ENCODE measurements at regions not wholly inside any gene's neighbourhood (a gene's known extent, or its start where the extent isn't known, plus 50 kb on each side); places are given as distances from the start of the nearest gene placed in this dataset.
"Not testable (repeated sequence)": the region's sequence is repeated elsewhere in the genome, so short reads cannot be mapped to it uniquely, and the experiment has no call there.

DNA sequence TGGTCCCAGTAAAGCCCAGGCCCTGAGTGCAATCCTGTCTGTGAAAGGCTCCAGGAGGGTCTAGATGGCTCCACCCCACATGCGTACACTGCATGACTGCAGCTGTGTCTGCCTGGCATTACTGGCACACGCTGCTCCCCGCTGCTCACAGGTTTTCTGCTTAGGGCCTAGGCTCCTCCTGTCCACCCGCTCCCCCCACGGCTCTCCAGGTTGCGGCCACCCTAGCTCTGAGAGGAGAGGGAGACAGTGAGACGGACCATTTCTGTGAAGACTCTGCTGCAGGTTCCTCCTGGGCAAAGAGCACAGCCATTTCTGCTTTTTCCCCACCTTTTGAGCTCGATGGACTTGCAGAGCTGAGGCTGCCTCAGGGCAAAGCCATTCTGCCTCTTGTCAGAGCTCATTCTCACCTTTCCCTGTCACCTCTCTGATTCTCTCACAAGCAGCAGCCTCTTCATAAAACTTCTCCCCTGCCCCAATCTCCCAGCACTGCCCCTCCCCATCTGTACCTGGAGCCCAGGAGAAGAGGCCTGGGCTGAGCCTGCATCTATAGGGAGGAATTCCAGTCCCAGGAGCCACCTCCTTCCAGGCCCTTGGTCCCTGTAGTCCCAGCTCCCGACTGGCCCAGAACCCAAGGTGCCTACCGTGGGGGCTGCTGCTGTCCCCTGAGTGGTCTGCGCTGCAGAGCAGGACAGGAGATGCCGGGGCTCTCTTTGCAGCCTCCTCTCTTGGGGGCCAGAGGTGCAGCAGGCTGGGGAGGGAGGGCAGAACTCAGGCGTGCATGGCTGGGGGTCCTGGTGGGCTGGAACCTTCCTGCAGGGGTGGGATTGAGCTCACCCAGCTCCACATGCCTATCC is 433.7 kb upstream of the B3GAT1 start:
- no peak for DNase-seq (ENCODE audit: low read depth)

DNA sequence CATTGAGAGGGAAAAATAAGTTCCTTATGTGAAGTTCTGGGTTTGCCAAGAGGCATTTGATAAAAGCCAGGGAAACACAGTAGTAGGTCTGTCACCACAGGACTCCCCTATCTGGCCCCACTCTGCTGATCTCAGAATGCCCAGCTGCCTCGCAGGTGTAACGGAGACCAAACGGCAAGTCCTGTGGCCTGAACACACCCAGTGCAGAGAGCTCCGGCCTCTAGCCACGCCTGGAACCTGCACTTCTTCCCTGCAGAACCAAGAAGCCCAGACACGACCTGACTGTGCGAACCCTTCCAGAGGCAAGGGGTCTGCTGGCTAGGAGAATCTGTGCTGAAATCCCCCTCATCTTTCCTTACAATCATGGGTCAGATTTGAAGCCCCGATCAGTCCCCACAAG is 432.8 kb upstream of the B3GAT1 start:
- DNase-seq (ENCODE audit: low read depth), result no peak

- no peak for DNase-seq (ENCODE audit: low read depth)
Measured at GRCh38 chr11:134843735-134844134, 431.7 kb upstream of the B3GAT1 start.

- no peak for DNase-seq (ENCODE audit: low read depth)
Measured at GRCh38 chr11:134843020-134843419, 431.0 kb upstream of the B3GAT1 start.

DNA sequence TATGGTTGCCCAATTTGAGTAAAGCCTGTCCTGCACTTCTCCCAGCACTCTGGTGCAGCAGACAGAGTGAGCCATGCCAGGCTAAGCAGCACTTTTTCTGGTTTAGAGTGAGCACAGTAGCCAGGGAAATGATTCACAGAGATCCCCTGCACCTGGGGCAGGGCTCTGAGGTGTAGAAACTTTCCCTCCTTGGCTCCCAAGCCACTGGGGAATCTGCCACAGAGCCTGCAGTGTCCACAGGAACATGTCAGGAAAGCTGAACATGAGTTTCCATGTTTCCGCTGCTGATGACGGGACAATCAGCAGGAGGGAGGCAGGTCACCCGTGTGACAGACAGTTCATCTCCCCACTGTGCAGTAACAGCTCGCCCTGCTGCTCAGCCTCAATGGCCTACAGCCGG is 429.9 kb upstream of the B3GAT1 start:
- no peak for DNase-seq (ENCODE audit: low read depth)

DNA sequence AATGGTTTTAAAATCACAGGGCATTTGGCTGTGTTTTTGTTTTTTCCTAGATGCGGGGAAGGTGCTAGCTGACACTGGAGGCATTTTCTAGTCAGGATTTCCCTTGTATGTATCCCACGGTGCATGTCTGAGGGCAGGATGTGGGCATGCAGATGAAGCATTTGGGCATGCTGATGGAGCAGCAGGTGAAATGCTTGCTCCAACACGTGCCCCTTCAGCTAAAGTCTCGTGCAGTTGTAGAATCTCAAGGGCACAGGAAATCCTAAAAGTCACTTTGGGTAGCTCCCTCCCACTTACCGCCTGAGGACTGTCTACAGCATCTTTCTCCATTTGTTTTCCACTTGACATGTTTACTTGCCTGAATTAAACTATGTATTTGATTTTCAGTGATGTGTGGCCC is 429.4 kb upstream of the B3GAT1 start:
- no peak for DNase-seq (ENCODE audit: low read depth)

- DNase-seq (ENCODE audit: low read depth), result no peak
Measured at GRCh38 chr11:134840945-134841344, 428.9 kb upstream of the B3GAT1 start.

GRCh38 chr11:134840165-134840564 is 428.1 kb upstream of the B3GAT1 start:
- DNase-seq (ENCODE audit: low read depth), result not testable (repeated sequence)

DNA sequence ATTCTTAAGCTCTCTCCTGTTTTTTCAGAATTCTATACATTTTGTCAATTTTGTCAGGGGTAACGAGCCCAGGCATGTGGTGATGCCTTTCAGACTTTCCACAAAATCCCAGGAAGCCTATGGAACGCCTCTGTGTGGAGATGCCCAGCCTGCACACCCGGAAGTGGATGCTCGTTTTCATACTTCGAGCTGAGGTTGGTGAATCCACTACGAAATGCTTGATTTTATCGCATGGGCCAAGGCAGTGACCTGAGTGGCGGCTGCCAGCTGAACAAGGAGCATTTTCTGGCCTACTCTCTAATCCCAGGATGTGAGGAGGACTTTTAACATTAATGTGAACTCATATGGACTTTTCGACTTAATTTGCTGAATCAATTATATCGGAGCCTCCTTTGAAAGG is 426.7 kb upstream of the B3GAT1 start:
- DNase-seq (ENCODE audit: low read depth), result no peak

DNA sequence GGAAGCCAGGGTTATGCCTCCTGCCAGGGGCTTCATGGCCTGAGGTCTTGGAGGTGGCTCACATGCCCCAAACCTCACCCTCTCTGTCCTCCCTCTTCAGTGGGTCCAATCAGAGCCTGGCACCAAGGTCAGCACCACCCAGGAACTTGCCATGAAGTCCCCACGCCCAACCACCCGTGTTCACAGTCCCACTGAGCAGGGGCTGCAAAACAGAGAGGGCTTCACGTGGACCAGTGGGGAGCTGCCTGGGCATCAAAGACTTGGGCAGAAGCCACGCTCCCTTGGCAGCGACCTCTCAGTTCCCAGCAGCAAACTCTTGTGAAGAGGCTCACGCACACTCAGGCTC is 425.8 kb upstream of the B3GAT1 start:
- DNase-seq (ENCODE audit: low read depth), result no peak

- no peak for DNase-seq (ENCODE audit: low read depth)
Measured at GRCh38 chr11:134837166-134837886, 425.3 kb upstream of the B3GAT1 start.

DNA sequence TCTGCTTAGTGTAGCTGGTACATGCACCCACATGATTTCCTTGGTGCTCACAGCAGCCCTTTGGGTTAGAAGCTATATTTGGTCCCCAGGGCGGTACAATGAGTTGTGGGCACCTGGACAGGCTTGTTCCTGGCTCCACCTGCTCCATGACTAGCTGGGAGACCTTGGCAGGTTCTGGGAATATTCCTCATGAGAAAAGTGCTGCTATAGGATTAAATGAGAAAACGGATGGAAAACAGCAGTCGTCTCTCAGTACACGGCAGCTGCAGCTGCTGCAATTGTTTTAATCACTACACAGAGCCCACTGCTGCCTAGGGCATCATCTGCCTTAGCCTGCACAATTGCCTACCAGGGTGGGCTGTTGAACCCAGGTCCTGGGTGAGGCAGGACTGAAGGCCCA is 424.5 kb upstream of the B3GAT1 start:
- no peak for DNase-seq (ENCODE audit: low read depth)

DNA sequence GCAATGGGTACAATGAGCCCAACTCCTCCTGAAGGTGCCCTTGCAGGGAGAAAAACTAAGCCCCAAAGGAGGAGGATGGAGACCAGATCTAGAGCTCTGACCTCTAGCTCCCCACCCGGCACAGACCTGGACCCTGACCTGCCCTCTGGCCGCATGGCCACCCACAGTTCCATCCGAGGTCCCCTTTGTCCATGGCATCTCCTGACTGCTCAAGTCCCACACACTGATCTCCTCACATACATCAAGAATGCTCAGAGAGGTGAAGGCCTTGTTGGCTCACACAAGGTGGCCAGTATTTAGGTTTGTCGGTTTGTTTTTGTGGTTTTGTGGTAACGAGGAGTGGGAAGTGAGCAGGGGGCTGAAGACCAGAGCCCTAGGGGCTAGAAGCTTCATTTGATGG is 423.5 kb upstream of the B3GAT1 start:
- no peak for DNase-seq (ENCODE audit: low read depth)

- DNase-seq (ENCODE audit: low read depth), result no peak
Measured at GRCh38 chr11:134830312-134830711, 418.3 kb upstream of the B3GAT1 start.

- no peak for DNase-seq (ENCODE audit: low read depth)
Measured at GRCh38 chr11:134823970-134824369, 411.9 kb upstream of the B3GAT1 start.

- DNase-seq (ENCODE audit: low read depth), result no peak
Measured at GRCh38 chr11:134822897-134823296, 410.9 kb upstream of the B3GAT1 start.

- DNase-seq (ENCODE audit: low read depth), result no peak
Measured at GRCh38 chr11:134821422-134821821, 409.4 kb upstream of the B3GAT1 start.

- no peak for DNase-seq (ENCODE audit: low read depth)
Measured at GRCh38 chr11:134819041-134819440, 407.0 kb upstream of the B3GAT1 start.

DNA sequence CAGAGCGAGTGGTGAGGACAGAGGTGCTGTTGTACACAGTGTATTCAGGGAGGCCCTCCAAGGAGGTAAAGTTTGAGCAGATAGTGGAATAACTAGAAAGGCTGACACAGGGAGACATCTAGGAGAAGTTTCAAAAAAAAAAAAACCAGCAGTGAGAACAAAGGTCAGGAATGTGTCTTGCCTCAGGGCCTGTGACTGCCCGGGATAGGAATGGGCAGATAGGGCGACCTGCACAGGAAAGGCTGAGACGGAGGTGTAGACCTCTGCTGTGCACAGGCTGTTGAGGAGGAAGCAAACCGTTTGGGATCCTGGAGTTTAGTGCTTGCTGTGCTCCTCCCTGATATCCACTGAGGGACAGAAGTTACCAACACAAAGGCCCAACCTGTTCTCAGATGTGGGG is 406.5 kb upstream of the B3GAT1 start:
- no peak for DNase-seq (ENCODE audit: low read depth)

DNA sequence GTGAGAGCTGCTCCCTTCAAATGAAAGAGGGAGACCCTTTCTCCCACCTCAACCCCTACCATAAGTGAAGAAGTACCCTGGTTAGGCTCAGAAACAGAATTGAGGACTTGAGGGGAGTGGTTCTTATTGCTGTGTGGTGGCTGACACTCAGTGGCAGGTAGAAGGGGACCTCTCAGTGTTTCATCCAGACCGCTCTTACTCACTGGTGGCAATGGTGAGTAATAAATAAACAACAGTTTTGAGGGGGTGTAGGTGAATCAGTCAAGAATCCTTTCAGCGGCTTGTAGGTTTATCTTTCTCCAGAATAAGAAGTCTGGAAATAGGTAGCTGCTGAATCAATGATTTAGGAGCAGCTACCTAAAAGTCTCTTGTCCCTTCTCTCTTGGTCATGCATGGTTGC is 403.4 kb upstream of the B3GAT1 start:
- no peak for DNase-seq (ENCODE audit: low read depth)

DNA sequence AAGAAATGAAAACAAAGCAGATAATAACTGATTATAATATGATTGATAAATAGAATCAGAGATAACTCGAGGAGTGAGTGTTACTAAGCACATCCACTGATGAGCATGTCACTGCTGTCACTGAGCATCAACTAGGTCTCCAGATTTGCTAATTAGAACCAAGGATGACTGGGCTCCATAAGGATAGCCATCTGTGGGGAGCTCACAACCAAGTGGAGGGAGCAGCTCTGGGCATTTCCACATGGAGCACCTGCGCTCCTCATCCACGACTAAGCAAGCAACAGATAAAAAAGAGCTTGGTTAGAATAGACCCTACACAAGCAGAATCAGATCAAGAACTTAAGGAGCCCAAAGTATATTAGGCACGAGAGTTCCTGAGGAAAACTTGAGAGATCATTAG is 396.0 kb upstream of the B3GAT1 start:
- no peak for DNase-seq (ENCODE audit: low read depth)

DNA sequence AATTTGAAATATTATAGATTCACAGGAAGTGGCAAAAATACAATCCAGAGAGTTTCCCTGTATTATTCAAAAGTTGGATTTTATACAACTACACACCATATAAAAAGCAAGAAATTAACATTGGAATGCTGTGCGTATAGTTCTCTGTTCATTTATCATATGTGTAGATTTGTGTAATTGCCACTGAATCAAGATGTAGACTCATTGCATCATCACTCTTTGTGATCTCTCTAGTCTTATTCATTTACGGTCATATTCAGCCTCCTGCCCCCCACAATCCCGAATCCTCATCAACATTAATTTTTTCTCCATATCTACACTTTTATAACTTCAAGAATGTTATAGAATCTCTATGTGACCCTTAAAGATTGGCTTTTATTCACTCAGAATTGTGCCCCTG is 390.6 kb upstream of the B3GAT1 start:
- no peak for DNase-seq (ENCODE audit: low read depth)

GRCh38 chr11:134802116-134802515 is 390.1 kb upstream of the B3GAT1 start:
- no peak for DNase-seq (ENCODE audit: low read depth)

All from forelimb muscle (tissue), 1 donor.